Glutamatergic neuron (in vitro differentiated cells): ENCODE measurements at regions not wholly inside any gene's neighbourhood (a gene's known extent, or its start where the extent isn't known, plus 50 kb on each side); places are given as distances from the start of the nearest gene placed in this dataset.

Experiments used
- DNase-seq: peaks from one replicate; pipeline ENCODE4 v3.0.0; 2022
- H3K27ac Mint-ChIP-seq: one replicate; pipeline ENCODE4 v1.8.0; 2020; ENCODE audit warnings: mild to moderate bottlenecking, mixed read lengths, inconsistent platforms; ENCODE audit not compliant: unreplicated experiment
- H3K27me3 Mint-ChIP-seq: one replicate; pipeline ENCODE4 v1.8.0; 2020; ENCODE audit warnings: mild to moderate bottlenecking, moderate library complexity, mixed read lengths, inconsistent platforms; ENCODE audit not compliant: unreplicated experiment
- H3K36me3 Mint-ChIP-seq: one replicate; pipeline ENCODE4 v1.8.0; 2020; ENCODE audit warnings: mild to moderate bottlenecking, mixed read lengths, inconsistent platforms; ENCODE audit not compliant: unreplicated experiment
- H3K4me1 Mint-ChIP-seq: one replicate; pipeline ENCODE4 v1.8.0; 2020; ENCODE audit warnings: mild to moderate bottlenecking, low read depth, mixed read lengths, inconsistent platforms; ENCODE audit not compliant: unreplicated experiment
- H3K4me3 Mint-ChIP-seq: one replicate; pipeline ENCODE4 v1.8.0; 2020; ENCODE audit warnings: mild to moderate bottlenecking, mixed read lengths, inconsistent platforms; ENCODE audit not compliant: unreplicated experiment
- H3K9me3 Mint-ChIP-seq: one replicate; pipeline ENCODE4 v1.8.0; 2020; ENCODE audit warnings: mild to moderate bottlenecking, moderate library complexity, mixed read lengths, inconsistent platforms; ENCODE audit not compliant: unreplicated experiment
- TF ChIP-seq, protein P1 (sequence below): fragments of 200-600 bp; sonication (generic); IDR thresholded peaks from one replicate; pipeline ENCODE4 v1.5.0; 2021; ENCODE audit not compliant: partially characterized antibody, unreplicated experiment

GRCh38 chr5:61621202-61621650, 289.2 kb downstream of the ZSWIM6 start:
- H3K9me3 Mint-ChIP-seq, result peaks cover 3% of the 10 kb centered on the region
- H3K27ac Mint-ChIP-seq, result no peak overlapping the region
- H3K4me3 Mint-ChIP-seq, result no peak overlapping the region
- TF ChIP-seq, protein P1, sequence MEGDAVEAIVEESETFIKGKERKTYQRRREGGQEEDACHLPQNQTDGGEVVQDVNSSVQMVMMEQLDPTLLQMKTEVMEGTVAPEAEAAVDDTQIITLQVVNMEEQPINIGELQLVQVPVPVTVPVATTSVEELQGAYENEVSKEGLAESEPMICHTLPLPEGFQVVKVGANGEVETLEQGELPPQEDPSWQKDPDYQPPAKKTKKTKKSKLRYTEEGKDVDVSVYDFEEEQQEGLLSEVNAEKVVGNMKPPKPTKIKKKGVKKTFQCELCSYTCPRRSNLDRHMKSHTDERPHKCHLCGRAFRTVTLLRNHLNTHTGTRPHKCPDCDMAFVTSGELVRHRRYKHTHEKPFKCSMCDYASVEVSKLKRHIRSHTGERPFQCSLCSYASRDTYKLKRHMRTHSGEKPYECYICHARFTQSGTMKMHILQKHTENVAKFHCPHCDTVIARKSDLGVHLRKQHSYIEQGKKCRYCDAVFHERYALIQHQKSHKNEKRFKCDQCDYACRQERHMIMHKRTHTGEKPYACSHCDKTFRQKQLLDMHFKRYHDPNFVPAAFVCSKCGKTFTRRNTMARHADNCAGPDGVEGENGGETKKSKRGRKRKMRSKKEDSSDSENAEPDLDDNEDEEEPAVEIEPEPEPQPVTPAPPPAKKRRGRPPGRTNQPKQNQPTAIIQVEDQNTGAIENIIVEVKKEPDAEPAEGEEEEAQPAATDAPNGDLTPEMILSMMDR, result no peak
- DNase-seq, result no peak
- peaks cover 6% of the 10 kb centered on the region for H3K36me3 Mint-ChIP-seq
- H3K27me3 Mint-ChIP-seq, result peaks cover 3% of the 10 kb centered on the region
- H3K4me1 Mint-ChIP-seq, result peaks cover 4% of the 10 kb centered on the region

DNA sequence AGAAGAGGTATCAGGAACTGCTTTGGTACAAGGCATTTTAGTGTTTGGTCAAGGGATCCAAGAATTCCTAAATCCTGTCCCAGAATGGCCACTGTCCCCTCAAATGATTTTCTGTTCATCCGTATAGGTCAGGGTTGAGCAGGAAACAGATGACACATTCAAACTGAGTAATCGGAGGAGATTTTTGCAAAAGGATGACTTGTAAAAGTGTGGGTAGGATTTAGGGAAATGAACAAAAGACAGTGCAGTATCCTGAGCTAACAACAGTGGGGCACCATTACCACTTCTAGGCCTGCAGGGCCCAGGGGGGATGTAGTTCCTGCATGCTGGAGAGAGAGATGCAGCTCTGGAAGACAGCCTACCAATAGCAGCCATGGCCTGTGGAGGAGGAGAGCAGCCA, 290.1 kb downstream of the ZSWIM6 start:
- peaks cover 6% of the 10 kb centered on the region for H3K36me3 Mint-ChIP-seq
- no peak overlapping the region for H3K4me3 Mint-ChIP-seq
- DNase-seq, result no peak
- H3K27me3 Mint-ChIP-seq, result peaks cover 3% of the 10 kb centered on the region
- no peak overlapping the region for H3K27ac Mint-ChIP-seq
- peaks cover 3% of the 10 kb centered on the region for H3K9me3 Mint-ChIP-seq
- TF ChIP-seq, protein P1, result no peak
- H3K4me1 Mint-ChIP-seq, result peaks cover 4% of the 10 kb centered on the region

GRCh38 chr5:61623401-61624069, 291.5 kb downstream of the ZSWIM6 start:
- H3K9me3 Mint-ChIP-seq, result peaks cover 3% of the 10 kb centered on the region
- TF ChIP-seq, protein P1, result peak; percentile 45
- H3K36me3 Mint-ChIP-seq, result no peaks in the 10 kb centered on the region
- peaks cover 5% of the 10 kb centered on the region for H3K27me3 Mint-ChIP-seq
- H3K4me1 Mint-ChIP-seq, result peaks cover 4% of the 10 kb centered on the region
- peak; percentile 36 for DNase-seq
- no peak overlapping the region for H3K27ac Mint-ChIP-seq
- H3K4me3 Mint-ChIP-seq, result no peak overlapping the region

DNA sequence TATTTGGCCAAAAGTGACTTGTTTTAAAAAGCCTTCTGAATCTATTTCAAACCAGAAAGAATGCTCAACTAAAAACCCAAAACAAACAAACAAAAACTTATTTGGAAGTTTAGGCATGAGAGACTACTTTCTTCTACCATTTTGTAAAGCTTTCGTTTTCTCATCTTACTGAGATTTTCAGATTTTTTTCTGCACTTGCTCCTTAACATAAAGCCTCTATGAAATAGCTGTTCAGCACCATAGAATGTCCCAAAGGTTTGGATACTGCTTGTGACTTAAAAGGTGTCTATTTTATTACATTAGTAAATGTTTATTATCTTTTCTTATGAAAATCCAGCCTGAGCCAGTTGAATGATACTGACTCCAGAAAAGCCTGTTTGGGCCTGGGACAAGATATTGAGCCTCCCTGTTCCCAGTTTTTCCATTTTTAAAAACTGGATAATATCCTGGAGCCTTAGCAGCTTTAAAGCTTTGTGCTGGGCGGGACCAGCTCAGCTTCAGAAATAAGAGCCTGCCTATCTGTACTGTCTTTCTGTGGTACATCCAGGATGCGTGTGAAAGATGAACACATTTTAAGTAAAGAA, 292.6 kb downstream of the ZSWIM6 start:
- no peak for DNase-seq
- TF ChIP-seq, protein P1, result no peak
- Mint-ChIP-seq H3K36me3 (no peaks in the 10 kb centered on the region), H3K4me1 (peaks cover 4% of the 10 kb centered on the region), H3K27me3 (peaks cover 7% of the 10 kb centered on the region), H3K27ac (no peak overlapping the region), H3K9me3 (no peaks in the 10 kb centered on the region), H3K4me3 (peak overlapping the region; percentile 77)

GRCh38 chr5:61625137-61625561, 293.1 kb downstream of the ZSWIM6 start:
- peaks cover 4% of the 10 kb centered on the region for H3K4me1 Mint-ChIP-seq
- H3K9me3 Mint-ChIP-seq, result no peaks in the 10 kb centered on the region
- TF ChIP-seq, protein P1, result no peak
- no peak for DNase-seq
- H3K4me3 Mint-ChIP-seq, result peak overlapping the region; percentile 77
- H3K27ac Mint-ChIP-seq, result no peak overlapping the region
- peaks cover 7% of the 10 kb centered on the region for H3K27me3 Mint-ChIP-seq
- no peaks in the 10 kb centered on the region for H3K36me3 Mint-ChIP-seq
